HG02981 (cell line): ENCODE measurements at regions not wholly inside any gene's neighbourhood (a gene's known extent, or its start where the extent isn't known, plus 50 kb on each side); places are given as distances from the start of the nearest gene placed in this dataset.

Source experiments
- ATAC-seq: cut with Tn5 transposase; IDR thresholded peaks from one replicate; pipeline ENCODE4 v1.9.1; 2021; ENCODE audit warnings: mild to moderate bottlenecking, moderate library complexity; ENCODE audit not compliant: unreplicated experiment

DNA sequence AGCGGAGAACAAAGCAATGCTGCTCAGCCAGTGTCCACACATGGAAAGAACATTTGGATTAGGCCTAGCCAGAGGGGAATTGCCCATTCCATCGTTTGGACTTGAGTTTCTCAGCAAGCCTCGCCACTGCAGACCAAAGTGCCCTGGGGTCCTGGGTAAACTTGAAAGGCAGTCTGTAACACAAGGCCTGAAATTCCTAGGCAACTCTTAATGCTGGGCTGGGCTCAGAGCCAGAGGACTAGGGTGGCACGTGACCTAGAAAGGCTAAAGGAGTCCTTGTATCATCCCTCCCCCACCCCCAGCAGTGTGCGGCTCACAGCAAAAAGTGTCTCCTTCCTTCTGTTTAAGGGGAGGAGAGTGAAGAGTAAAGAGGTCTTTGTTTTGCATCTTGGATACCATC, 210.4 kb upstream of the ARX start:
- ATAC-seq, result no peak

DNA sequence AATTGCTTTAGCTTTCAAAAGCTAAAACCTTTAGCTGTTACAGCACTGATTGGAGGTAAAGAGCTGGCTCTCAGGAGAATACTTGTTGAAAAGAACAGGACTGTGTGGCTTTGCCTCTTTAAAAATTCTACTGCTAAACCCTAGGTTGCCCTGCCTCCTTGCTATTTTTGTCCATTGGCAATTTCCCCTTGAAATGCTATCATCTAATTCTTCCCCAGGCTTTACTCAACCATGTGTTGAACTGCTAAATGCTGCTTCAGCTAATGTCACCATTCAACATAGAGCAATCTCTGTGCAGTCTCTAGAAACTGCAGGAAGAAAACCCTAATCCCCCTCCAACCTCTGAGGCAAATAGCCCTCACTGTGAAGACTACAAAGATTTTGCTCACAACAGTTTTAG, 203.7 kb upstream of the ARX start:
- no peak for ATAC-seq

DNA sequence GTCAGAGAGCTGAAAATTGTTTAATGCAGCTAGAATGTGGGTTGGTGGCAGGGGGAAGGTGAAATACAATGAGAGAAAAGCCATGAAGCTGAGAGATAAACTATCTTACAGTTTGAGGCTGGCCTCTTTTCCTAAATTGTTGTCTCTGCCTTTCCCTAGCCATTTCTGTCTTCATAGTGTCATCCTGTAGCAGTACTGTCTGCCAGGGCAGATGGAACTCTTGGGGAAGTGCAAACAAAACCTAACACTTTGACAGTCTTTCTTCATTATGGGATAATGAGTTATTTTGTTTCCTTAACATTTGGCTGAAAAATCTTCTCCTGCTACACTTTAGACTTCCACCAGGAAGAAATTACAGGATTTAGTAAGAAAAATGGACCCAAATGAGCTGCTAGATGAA, 197.8 kb upstream of the ARX start:
- no peak for ATAC-seq

DNA sequence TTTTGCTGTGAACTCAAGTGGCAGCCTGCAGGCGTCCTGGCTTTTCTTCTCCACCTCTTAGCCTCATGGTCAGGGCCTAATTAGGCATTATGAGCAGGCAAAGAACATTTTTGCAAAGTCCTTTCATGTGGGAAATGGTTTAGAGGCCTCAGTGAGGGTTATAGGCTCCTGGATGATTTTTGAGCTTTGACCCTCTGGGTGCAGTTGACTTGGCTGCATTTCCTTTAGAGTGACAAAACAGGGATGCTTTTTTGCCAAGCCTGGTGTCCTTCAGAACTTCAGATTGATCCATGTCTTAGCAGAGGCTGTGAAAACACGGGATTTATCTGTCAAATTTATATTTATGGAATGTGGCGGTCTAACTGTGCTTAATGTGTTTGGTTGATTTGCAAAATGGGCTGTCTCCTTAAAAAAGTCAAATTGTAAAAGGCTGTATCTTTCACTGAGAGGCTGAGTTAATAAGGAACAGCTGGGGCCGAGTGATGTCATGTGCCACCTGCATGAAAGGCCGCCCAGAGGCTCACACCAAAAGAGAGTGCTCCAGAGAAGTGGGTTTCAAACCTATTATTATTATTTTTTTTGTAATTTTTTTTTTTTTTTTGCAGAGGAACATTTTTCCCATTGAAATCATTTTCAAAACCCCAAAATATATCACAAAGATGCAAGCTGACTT, 192.2 kb upstream of the ARX start:
- ATAC-seq, result no peak

DNA sequence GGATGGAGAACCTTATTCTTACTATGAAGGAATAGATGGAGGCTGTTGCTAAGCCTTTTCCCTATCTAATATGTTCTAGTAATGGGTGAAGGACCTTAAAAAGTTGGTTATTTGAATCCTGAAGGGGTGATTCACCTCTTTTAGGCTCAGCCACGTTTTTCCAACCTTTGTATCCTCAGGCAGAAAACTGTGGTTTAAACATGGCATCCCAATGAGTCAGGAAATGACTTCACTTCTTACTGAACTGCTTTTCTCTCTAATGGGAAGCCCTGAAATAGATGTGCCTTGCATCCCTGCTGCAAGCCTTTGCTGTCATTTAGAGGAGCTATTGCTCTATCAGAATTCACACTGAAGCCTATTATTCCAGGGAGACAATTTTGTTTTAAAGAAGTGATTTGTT, 191.0 kb upstream of the ARX start:
- ATAC-seq, result no peak

DNA sequence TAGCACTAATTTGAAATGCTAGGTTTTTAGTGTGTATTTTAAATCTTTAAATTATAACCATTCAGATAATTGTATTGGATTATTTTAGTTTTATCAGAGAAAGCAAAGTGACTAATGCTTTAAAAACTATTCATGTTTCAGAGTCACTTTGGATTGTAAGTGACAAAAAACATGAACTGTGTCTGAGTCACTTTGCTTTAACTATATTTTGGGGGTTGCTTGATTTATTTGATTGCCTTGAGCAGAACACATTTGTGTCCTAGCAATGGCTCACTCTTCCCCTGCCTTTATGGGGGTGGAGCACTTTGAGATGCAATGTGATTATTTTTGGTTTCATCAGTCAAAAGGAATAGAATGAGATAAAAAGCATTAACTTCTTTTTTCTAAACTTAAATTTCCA, 188.4 kb upstream of the ARX start:
- ATAC-seq, result no peak

DNA sequence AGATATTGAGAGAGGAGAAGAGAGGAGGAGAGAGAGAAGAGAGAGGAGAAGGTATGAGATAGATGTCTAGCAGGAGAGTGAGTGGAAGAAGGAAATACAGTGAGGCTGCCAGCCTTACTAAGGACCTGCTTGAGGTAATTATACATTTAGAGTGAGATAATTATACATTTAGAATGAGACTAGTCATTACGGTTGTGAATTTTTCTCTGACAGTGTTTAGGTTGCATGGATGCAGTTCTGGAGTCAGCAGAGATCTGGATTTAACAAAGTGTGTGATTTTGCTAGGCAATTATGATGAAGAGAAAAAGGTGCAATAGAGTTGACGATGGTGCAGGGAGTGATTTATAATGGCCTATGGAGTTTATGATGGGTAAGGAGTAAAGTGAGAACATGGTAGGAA, 187.1 kb upstream of the ARX start:
- no peak for ATAC-seq

DNA sequence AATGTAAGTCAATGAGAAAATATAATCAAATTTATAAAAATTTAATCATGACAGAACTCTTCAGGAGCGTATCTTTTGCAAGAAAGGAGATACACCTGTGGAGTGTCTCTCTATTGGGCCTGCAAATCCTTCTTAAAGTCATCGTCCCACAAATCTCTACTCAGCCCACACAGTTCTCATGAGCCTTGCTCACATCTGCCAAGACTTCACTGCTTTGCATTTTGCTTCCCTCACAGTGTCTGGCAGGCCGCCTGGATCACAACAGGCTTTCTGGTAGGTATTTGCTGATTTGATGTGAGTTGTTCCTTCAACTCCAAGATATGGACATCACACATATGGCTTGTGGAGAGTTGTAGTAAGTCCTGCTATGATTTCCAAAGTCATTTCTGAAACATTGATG, 183.1 kb upstream of the ARX start:
- ATAC-seq, result no peak

DNA sequence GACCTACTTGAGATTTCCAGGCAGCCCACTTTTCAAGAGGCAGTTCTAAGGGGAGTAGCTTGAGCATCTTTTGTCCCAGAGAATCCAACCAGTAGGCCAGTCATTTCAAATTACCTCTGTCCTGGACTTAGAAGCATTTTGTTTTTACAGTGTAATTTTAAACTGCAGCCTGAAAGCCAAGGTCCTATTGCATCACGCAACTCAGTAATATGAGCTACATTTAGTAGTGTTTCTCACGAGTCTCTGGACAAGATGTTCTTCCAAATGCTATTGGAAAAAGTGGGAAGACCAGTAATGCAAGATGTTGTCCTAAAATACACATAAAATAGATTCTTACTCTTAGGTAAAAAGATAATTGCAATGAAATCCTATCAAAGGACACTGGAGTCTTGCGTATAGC, 182.5 kb upstream of the ARX start:
- ATAC-seq, result no peak

DNA sequence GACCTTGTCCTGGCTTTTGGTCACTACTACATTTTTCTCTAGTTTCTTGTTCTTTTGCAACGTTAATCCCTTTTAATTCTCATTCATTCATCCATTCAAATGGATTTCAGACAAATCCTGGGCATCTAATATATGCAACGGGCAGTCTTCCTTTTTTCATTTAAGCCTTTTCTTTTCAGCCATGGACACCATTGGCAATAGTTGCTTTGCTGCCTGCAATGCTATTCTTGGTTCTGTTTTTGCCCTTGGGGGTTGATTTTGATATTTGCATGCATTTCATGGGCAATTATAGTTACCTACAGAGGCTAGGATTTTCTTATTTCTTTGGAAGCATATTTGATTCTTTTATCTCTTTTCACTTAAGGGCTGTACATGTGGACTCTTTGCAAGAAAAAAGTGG, 180.5 kb upstream of the ARX start:
- no peak for ATAC-seq

DNA sequence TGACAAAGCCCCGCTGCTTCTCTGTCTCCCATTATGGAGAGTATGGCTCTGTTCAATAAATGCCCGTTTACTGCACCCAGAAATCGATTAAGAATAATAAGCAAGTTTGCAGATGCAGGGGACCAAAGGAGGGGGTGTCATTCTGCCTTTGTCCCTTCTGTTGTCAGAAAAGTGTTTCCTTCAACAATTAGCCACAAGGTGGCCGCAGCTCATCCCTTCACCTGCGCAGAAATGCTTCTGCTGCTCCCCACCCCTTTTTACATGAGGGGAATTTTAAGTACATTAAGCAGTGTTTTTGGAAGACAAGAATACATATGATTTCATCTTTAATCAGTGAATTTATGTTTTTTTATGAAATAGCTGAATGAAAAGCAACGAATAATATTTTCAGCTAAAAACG, 175.6 kb upstream of the ARX start:
- ATAC-seq, result no peak

DNA sequence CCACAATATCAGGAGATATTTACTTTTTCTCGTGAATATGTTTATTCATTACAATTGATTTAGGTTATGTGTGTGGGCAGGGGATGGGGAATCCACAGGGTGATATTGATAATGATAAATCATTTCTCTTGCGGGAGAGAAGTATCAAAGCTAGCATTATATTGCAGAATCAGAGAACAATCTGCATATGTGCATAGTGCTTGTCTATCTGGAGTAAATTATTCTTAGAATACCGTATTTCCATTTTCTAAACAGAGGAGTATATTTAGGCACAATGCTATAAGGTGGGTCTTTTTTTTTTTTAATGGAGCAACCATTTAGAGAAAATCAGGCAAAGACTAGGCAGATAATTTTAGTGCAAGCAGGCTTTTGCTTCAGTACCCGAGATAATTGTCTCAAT, 166.0 kb upstream of the ARX start:
- no peak for ATAC-seq

DNA sequence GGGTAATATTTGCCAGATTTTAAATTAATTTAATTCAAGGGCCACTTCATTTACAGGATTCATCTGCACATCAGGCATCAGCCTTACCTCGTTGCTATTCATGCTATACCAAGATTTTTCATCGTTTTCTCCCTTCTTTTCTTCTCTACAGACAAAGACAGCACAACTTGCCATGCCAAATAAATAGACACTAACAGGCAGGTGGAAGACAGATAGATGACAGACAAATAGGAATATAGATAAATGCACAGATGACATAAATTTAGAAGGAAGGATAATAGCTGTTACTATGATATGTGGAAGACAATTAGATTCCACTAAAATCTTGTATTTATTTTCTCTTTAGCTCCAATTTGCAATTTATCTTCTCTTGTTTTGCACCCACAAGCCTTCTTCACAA, 164.5 kb upstream of the ARX start:
- ATAC-seq, result no peak

DNA sequence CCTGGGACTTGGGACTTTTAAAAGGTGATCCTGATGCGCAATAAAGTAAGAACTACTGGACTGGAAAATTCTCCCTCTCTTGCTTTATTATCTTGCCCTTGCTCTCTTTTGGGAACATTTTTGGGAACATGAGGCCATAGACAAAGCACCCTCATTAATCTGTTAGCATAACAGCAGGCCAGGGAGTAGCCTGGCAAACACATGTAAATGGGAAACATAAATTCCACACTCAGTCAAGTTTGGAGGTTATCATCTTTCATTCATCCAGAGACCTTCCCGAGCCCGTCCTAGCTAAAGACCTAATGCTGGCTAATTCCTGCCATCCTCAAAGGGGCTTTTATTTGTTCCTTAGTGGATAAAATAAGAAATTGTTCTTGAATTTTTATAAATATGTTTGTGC, 162.8 kb upstream of the ARX start:
- no peak for ATAC-seq

DNA sequence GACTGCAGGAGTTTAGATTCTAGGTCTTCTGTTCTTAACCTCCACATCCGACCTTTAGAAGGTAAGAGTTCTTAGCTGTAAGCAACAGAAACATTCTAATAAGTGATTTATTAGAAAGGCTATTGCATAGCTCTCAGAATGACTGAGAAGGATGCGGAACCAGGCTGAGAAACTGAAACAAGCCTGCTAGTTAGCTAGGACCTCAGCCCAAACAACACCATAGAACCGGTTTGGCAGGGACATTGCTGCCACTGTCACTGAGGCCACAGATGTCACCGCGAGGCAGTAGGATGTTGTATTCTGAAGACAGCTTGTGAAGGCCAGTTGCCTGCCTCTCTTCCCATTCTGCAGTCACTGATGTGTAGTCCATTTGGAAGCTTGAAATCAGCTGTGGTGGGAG, 160.0 kb upstream of the ARX start:
- ATAC-seq, result peak; percentile 76

DNA sequence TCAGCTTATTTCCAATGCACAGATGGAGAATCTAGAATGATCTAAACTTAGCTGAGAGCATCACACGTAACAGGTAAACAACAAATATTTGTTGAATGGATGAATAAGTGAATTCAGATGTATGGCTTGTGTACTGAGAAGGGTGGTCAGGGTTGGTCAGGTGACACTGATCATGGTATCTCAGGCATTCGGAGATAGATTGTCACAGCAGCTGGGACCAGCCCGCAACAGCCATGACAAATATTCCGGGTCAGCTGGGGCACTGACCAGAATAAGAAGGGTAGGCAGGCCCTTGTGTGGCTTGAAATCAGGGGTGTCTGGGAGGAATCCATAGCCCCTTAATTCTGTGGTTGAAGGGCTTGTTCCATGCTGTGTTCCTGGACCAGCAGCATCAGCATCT, 159.4 kb upstream of the ARX start:
- no peak for ATAC-seq

DNA sequence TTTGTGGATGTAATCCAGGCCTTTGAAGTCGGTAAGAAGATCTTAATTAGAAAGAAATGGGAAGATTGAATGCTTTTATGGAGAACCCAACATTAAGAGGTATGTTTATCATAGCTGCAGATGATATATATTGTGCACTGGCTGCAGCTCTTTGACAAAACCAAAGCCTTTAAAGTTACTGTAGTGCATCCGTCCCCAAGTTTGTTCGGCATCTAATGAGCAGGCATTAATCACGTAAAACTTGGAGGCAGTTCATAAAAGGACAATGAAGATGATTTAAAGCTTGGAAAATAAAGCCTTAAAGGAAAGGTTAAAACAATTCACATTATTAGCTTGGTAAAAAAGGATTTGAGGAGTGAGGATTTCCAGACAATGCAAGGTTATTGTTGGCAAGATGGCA, 150.8 kb upstream of the ARX start:
- ATAC-seq, result no peak

DNA sequence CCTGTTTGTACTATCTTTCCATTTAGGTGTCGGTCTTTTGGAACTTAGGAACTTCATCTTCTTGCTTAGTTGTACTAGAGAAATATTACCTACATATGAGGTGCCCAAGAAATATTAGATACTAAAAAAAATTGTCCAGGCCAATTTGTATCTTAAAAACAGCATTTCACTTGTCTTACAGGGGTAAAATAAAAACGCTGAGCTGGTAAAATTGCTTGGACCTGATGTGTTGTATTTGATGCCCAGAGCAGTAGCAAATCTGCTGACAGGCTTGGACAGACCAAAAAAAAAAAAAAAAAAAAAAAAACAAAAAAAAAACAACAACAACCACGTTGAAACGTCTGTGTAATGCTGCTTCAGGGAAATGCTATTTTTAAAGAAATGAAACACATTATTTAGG, 150.4 kb upstream of the ARX start:
- no peak for ATAC-seq

DNA sequence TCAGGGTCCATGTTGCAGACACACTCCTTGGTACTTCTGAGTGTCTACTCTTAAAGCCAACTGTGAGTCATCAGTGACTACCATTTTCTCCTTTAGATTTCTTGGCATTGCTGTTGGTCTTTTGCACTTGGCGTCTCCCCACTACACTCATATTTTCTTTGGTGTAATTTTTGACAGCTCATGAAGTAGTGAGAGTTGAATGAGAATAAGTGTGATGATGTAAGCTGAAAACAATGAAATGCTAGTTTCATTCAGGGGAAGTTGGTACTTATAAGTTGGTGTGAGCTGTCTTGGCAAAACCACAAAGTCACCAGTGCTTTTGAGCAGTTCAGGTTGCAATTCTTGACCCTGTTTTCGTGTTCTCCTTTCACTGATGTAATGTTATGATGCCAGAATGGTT, 142.9 kb upstream of the ARX start:
- ATAC-seq, result no peak

DNA sequence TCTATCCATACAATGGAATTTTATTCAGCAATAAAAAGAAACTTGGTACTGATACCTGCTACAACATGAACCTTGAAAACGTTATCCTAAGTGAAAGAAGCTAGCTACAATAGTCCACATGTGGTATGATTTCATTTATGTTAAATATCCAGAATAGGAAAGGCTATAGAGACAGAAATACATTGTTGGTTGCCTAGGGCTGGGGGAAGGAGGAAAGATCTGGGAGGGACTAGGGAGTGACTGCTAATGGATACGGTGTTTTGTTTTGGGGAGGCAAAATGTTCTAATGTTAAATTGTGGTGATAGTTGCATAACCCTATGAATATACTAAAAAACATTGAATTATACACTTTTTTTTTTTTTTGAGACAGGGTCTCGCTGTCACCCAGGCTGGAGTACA, 141.1 kb upstream of the ARX start:
- no peak for ATAC-seq

DNA sequence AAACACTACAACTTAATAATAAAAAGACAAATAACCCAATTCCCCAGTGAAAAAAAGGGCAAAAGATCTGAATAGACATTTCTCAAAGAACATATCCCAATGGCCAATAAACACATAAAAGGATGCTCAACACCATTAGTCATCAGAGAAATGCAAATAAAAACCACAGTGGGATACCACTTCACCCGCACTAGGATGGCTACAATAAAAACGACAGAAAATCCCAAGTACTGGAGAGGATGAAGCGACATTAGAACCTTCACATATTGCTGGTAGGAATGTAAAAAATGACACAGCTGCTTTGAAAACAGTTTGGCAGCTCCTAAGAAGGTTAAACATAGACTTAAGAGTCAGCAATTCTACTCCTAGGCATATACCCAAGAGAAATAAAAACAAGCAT, 140.6 kb upstream of the ARX start:
- no peak for ATAC-seq

DNA sequence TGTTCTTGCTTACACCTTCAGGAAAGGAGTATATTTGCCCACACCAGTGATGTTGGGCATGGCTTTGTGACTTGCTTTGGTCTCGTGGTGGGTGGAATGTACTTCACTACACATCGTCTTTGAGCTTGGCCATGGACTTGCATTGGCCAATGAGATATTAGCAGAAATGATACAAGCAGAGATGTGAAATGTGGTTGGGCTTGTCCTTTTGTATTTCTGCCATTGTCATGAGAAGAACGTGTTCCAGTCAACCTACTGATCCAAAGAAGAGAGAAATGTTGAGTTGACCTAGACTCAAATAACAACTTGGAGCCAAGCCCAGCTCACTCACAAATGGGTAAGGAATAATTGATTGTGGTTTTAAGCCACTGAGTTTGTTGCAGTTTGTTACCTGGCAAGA, 138.4 kb upstream of the ARX start:
- ATAC-seq, result no peak

DNA sequence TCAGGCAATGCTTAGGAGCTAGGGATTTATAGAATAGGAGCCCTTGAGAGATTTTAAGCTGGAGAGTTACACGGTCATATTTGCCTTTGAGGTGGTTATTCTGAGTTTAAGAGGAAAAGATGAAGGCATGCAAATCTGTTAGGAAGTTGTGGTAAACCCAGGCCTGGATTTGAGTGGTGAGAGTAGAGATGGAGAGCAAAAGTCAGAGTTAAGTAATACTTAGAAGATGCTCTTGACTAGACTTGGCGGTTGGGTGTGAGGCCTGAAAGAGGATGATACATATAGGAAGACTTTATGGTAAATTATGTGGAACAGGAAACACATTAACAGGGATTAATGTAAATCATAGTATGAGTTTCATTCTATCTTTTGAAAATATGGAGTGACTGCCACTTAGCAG, 136.0 kb upstream of the ARX start:
- no peak for ATAC-seq
